Ishikawa (cell line): ENCODE measurements at regions not wholly inside any gene's neighbourhood (a gene's known extent, or its start where the extent isn't known, plus 50 kb on each side); places are given as distances from the start of the nearest gene placed in this dataset.

Experiments
- CEBPB ChIP-seq: IDR thresholded peaks from 2 replicates; pipeline ENCODE4 v1.6.1; 2012
- CREB1 ChIP-seq: IDR thresholded peaks from 2 replicates; pipeline ENCODE4 v1.6.1; 2012; ENCODE audit warnings: low read depth
- EGR1 ChIP-seq: IDR thresholded peaks from 2 replicates; pipeline ENCODE4 v1.6.1; 2012
- EP300 ChIP-seq: IDR thresholded peaks from 2 replicates; pipeline ENCODE4 v1.6.1; 2012; ENCODE audit warnings: borderline replicate concordance
- MAX ChIP-seq: IDR thresholded peaks from 2 replicates; pipeline ENCODE4 v1.6.1; 2012
- NFIC ChIP-seq: IDR thresholded peaks from 2 replicates; pipeline ENCODE4 v1.6.1; 2012
- RAD21 ChIP-seq: IDR thresholded peaks from 2 replicates; pipeline ENCODE4 v1.6.1; 2012; ENCODE audit warnings: low read depth
- REST ChIP-seq: IDR thresholded peaks from 2 replicates; pipeline ENCODE4 v1.6.1; 2012; ENCODE audit warnings: low read depth, mild to moderate bottlenecking
- TAF1 ChIP-seq: IDR thresholded peaks from 2 replicates; pipeline ENCODE4 v1.6.1; 2012; ENCODE audit warnings: low read depth, mild to moderate bottlenecking
- TEAD4 ChIP-seq: IDR thresholded peaks from 2 replicates; pipeline ENCODE4 v1.6.1; 2012
- YY1 ChIP-seq: IDR thresholded peaks from 2 replicates; pipeline ENCODE4 v1.6.1; 2012; ENCODE audit warnings: low read depth

- TF ChIP-seq RAD21, result no peak
- TF ChIP-seq EP300, result no peak
- no peak for TF ChIP-seq MAX
- TF ChIP-seq REST, result no peak
- no peak for TF ChIP-seq EGR1
- TF ChIP-seq CREB1, result no peak
- no peak for TF ChIP-seq TEAD4
- no peak for TF ChIP-seq CEBPB
- TF ChIP-seq YY1, result no peak
- TF ChIP-seq NFIC, result no peak
- no peak for TF ChIP-seq TAF1
Observed at GRCh38 chr3:79864077-79864476, 96.3 kb upstream of the ROBO1 start.
